Cardiac muscle cell (in vitro differentiated cells and primary cell): ENCODE measurements at regions not wholly inside any gene's neighbourhood (a gene's known extent, or its start where the extent isn't known, plus 50 kb on each side); places are given as distances from the start of the nearest gene placed in this dataset.

Experiments used
- DNase-seq, 2 donors: peaks; one replicate each; pipeline versions ENCODE4 v3.0.0 to v3.0.0-alpha.2; 2010 to 2017; ENCODE audit warnings: low read depth in 1 of 2, low spot score in 1 of 2
- H3K27ac ChIP-seq: fragments of 200-600 bp; sonication (generic); 2 replicates; pipeline ENCODE4 v1.5.1; 2016
- H3K27me3 ChIP-seq: fragments of 200-600 bp; sonication (generic); 2 replicates; pipeline ENCODE4 v1.6.0; 2016; ENCODE audit warnings: control low read depth
- H3K36me3 ChIP-seq: fragments of 200-600 bp; sonication (generic); 2 replicates; pipeline ENCODE4 v1.5.1; 2016; ENCODE audit warnings: control low read depth
- H3K4me1 ChIP-seq: fragments of 200-600 bp; sonication (generic); 2 replicates; pipeline ENCODE4 v1.8.1; 2017; ENCODE audit warnings: low read depth, mild to moderate bottlenecking, mixed run types
- H3K4me3 ChIP-seq: fragments of 200-600 bp; sonication (generic); 2 replicates; pipeline ENCODE4 v1.5.1; 2016; ENCODE audit warnings: mild to moderate bottlenecking
- H3K9me3 ChIP-seq: fragments of 200-600 bp; sonication (generic); 2 replicates; pipeline ENCODE4 v1.5.1; 2017; ENCODE audit warnings: low read depth, mild to moderate bottlenecking, control low read depth
- CTCF ChIP-seq: IDR thresholded peaks from 2 replicates; pipeline ENCODE4 v1.5.1; 2012; ENCODE audit warnings: low read depth, mild to moderate bottlenecking, low read length

GRCh38 chr2:142601794-142602193, 275.7 kb upstream of the KYNU start:
- Histone ChIP-seq H3K27me3 (no peaks in the 10 kb centered on the region), H3K9me3 (no peaks in the 10 kb centered on the region), H3K4me3 (no peak overlapping the region), H3K36me3 (no peaks in the 10 kb centered on the region), H3K27ac (no peak overlapping the region), H3K4me1 (peaks cover 4% of the 10 kb centered on the region)
- DNase-seq, result no peak
- TF ChIP-seq CTCF, result no peak

GRCh38 chr2:142599504-142599903, 278.0 kb upstream of the KYNU start:
- H3K4me1 ChIP-seq, result no peaks in the 10 kb centered on the region
- H3K9me3 ChIP-seq, result no peaks in the 10 kb centered on the region
- no peak overlapping the region for H3K4me3 ChIP-seq
- H3K36me3 ChIP-seq, result no peaks in the 10 kb centered on the region
- no peak for TF ChIP-seq CTCF
- no peaks in the 10 kb centered on the region for H3K27me3 ChIP-seq
- H3K27ac ChIP-seq, result no peak overlapping the region
- no peak for DNase-seq

GRCh38 chr2:142598846-142599245, 278.6 kb upstream of the KYNU start:
- Histone ChIP-seq H3K36me3 (no peaks in the 10 kb centered on the region), H3K27ac (no peak overlapping the region), H3K4me3 (no peak overlapping the region), H3K27me3 (no peaks in the 10 kb centered on the region), H3K9me3 (no peaks in the 10 kb centered on the region), H3K4me1 (no peaks in the 10 kb centered on the region)
- DNase-seq, result no peak
- TF ChIP-seq CTCF, result no peak

GRCh38 chr2:142596334-142597088, 281.0 kb upstream of the KYNU start:
- no peaks in the 10 kb centered on the region for H3K4me1 ChIP-seq
- no peak for DNase-seq
- no peak for TF ChIP-seq CTCF
- no peak overlapping the region for H3K4me3 ChIP-seq
- no peaks in the 10 kb centered on the region for H3K9me3 ChIP-seq
- H3K27me3 ChIP-seq, result no peaks in the 10 kb centered on the region
- H3K27ac ChIP-seq, result no peak overlapping the region
- no peaks in the 10 kb centered on the region for H3K36me3 ChIP-seq

GRCh38 chr2:142594935-142595334, 282.5 kb upstream of the KYNU start:
- no peak overlapping the region for H3K4me3 ChIP-seq
- DNase-seq, result no peak
- no peaks in the 10 kb centered on the region for H3K9me3 ChIP-seq
- no peak overlapping the region for H3K27ac ChIP-seq
- H3K27me3 ChIP-seq, result no peaks in the 10 kb centered on the region
- no peak for TF ChIP-seq CTCF
- no peaks in the 10 kb centered on the region for H3K36me3 ChIP-seq
- no peaks in the 10 kb centered on the region for H3K4me1 ChIP-seq
